K562 (cell line): ENCODE measurements at regions not wholly inside any gene's neighbourhood (a gene's known extent, or its start where the extent isn't known, plus 50 kb on each side); places are given as distances from the start of the nearest gene placed in this dataset.

ENCODE experiments used
- ATAC-seq: fragments of 200-7000 bp; cut with Tn5 transposase; 3 replicates; pipeline ENCODE4 v1.9.1; 2020; ENCODE audit warnings: moderate library complexity
- BruUV-seq: library from RNA; stranded (reverse); fragments of 400-500 nt; replicated peaks from 2 replicates; lab custom pipeline; 2021; lab: Mats Ljungman, UMichigan
- CTCF ChIA-PET: fragments of 300-600 bp; formaldehyde crosslinking; extraction: SDS; loops from one replicate; lab custom pipeline; 2021; ENCODE audit warnings: low intra/inter-chr PET ratio; lab: Yijun Ruan, JAX
- POLR2A ChIA-PET: fragments of 300-600, 350-650 bp; sonication (Branson Sonifier 250); formaldehyde crosslinking; extraction: SDS; loops from one replicate; lab custom pipeline; 2021; ENCODE audit warnings: antibody characterized with exemption, inconsistent platforms; lab: Yijun Ruan, JAX
- DNase-seq, 4 experiments: peaks; one replicate each; pipeline versions ENCODE4 v3.0.0 to v3.0.0-alpha.2; 2011 to 2018; ENCODE audit warnings: low spot score in 3 of 4, mixed read lengths in 3 of 4; ENCODE audit errors: extremely low read depth in 1 of 4
- FAIRE-seq: peaks from 2 replicates; lab custom pipeline; 2011; peaks lifted over from hg19 to GRCh38; lab: Jason Lieb, UNC
- H2AFZ ChIP-seq: 2 replicates; pipeline ENCODE4 v1.6.0; 2011; ENCODE audit warnings: low read depth, low read length, control low read depth, inconsistent platforms
- H3K27ac ChIP-seq: fragments of 200-600 bp; 3 replicates; pipeline ENCODE4 v1.8.0; 2011; ENCODE audit warnings: low read depth, mild to moderate bottlenecking, control low read depth, inconsistent platforms, low read length, moderate library complexity, mixed read lengths; ENCODE audit errors: extremely low read depth
- H3K27me3 ChIP-seq, 2 experiments: fragments of 300-600 bp in 1 of 2; 2 replicates in 1 of 2; 3 replicates in 1 of 2; pipeline versions ENCODE4 v1.6.0 to v1.8.0; 2011; ENCODE audit warnings: inconsistent platforms in 2 of 2, low read length in 2 of 2, mild to moderate bottlenecking in 1 of 2, mixed read lengths in 1 of 2, moderate library complexity in 1 of 2; ENCODE audit not compliant: control insufficient read depth in 2 of 2, insufficient read depth in 2 of 2
- H3K36me3 ChIP-seq: fragments of 300-600 bp; 3 replicates; pipeline ENCODE4 v1.8.0; 2011; ENCODE audit warnings: mild to moderate bottlenecking, low read length, inconsistent platforms; ENCODE audit not compliant: control insufficient read depth, insufficient read depth
- H3K4me1 ChIP-seq, 2 experiments: fragments of 200-600 bp in 1 of 2; replicated peaks in 1 of 2; 2 replicates in 1 of 2; 3 replicates in 1 of 2; pipeline versions ENCODE4 v1.5.1 to v1.8.0; 2011; ENCODE audit warnings: inconsistent platforms in 2 of 2, low read length in 2 of 2, mild to moderate bottlenecking in 1 of 2, mixed read lengths in 1 of 2, moderate library complexity in 1 of 2; ENCODE audit not compliant: control insufficient read depth in 2 of 2, insufficient read depth in 2 of 2
- H3K4me2 ChIP-seq: 2 replicates; pipeline ENCODE4 v1.6.1; 2011; ENCODE audit warnings: low read length, control low read depth, inconsistent platforms, mixed read lengths; ENCODE audit not compliant: insufficient read depth
- H3K4me3 ChIP-seq: fragments of 200-600 bp; sonication (generic), shearing (Covaris generic); 2 replicates; pipeline ENCODE4 v1.5.1; 2016; ENCODE audit warnings: control low read depth, inconsistent platforms
- H3K79me2 ChIP-seq: fragments of 200-600 bp; 3 replicates; pipeline ENCODE4 v1.8.0; 2011; ENCODE audit warnings: low read length, inconsistent platforms; ENCODE audit not compliant: control insufficient read depth, insufficient read depth
- H3K9ac ChIP-seq, 2 experiments: 2 replicates each; pipeline versions ENCODE4 v1.6.0 to v1.6.1; 2011; ENCODE audit warnings: low read depth in 2 of 2, low read length in 2 of 2, control low read depth in 1 of 2, inconsistent platforms in 1 of 2, mild to moderate bottlenecking in 1 of 2, mixed read lengths in 1 of 2; ENCODE audit not compliant: insufficient read depth in 1 of 2
- H3K9me1 ChIP-seq: one replicate; pipeline ENCODE4 v1.6.0; 2011; ENCODE audit warnings: inconsistent platforms, mild to moderate bottlenecking, low read length, moderate library complexity; ENCODE audit not compliant: control insufficient read depth, insufficient read depth
- H3K9me3 ChIP-seq: replicated peaks from 2 replicates; pipeline ENCODE4 v1.5.1; 2011; ENCODE audit warnings: low read depth, low read length, inconsistent platforms; ENCODE audit not compliant: control insufficient read depth, insufficient read depth
- H4K20me1 ChIP-seq: replicated peaks from 2 replicates; pipeline ENCODE4 v1.6.1; 2011; ENCODE audit warnings: low read length, inconsistent platforms, mixed read lengths; ENCODE audit not compliant: control insufficient read depth, insufficient read depth
- HDAC2 ChIP-seq: fragments of 450-650 bp; IDR thresholded peaks from 2 replicates; pipeline ENCODE4 v1.6.1; 2016; ENCODE audit warnings: mild to moderate bottlenecking
- in situ Hi-C: fragments of 300-500 bp; cut with MboI; formaldehyde crosslinking; loops from 4 replicates; pipeline ENCODE4 v1.15.0; 2018; ENCODE audit warnings: inconsistent platforms, mixed read lengths
- intact Hi-C: fragments of 100-400 bp; cut with micrococcal nuclease; formaldehyde crosslinking; loops from 2 replicates; pipeline ENCODE4 v1.14.2; 2022

DNA sequence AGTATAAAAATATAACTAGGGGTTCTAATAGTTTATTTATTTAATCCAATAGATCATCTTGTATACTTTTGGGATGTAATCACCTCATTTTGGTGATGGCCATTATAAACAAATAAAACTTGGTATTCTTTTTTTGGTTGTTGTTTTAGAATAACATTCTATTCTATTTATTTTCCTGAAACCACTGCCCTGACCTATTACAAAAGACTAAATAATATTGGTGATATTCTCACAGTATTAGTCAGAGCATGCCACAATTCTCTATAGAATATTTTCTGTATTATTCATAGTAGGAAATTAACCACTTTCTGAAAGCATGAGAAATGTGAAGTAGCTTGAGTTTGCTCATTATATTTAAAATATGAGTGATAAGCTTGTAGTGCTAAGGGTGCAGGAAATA lies 54.1 kb upstream of the LRRC7 start:
- H3K9ac ChIP-seq, result no peak overlapping the region
- in situ Hi-C loops, result no loop called here
- no peaks in the 10 kb centered on the region for H3K9me3 ChIP-seq
- H3K4me3 ChIP-seq, result no peak overlapping the region
- H3K4me1 ChIP-seq, result no peaks in the 10 kb centered on the region
- H3K9me1 ChIP-seq, result no peaks in the 10 kb centered on the region
- no peaks in the 10 kb centered on the region for H3K79me2 ChIP-seq
- intact Hi-C loops, result no loop called here
- TF ChIP-seq HDAC2, result no peak
- BruUV-seq, result no TSS peak
- H3K27me3 ChIP-seq, result no peaks in the 10 kb centered on the region
- DNase-seq (no peak), FAIRE-seq (no peak), ATAC-seq (no peak)
- ChIA-PET CTCF (no interaction called here), POLR2A (no interaction called here)
- H3K36me3 ChIP-seq, result no peaks in the 10 kb centered on the region; the same call in 2 of the 3 replicates
- no peaks in the 10 kb centered on the region for H4K20me1 ChIP-seq
- H2AFZ ChIP-seq, result no peak overlapping the region
- H3K27ac ChIP-seq, result no peak overlapping the region
- no peak overlapping the region for H3K4me2 ChIP-seq
